ENCODE measurements at regions not wholly inside any gene's neighbourhood (a gene's known extent, or its start where the extent isn't known, plus 50 kb on each side); places are given as distances from the start of the nearest gene placed in this dataset.

- TF ChIP-seq CTCF (IDR thresholded peaks at IDR 0.05), result no peak
- no peak for TF ChIP-seq POLR2A (IDR thresholded peaks at IDR 0.05)
Observed at GRCh38 chr12:131355361-131356245, 355.3 kb upstream of the SFSWAP start.

Measured in suprapubic skin (tissue), 3 donors.